Ishikawa (cell line): ENCODE measurements at regions not wholly inside any gene's neighbourhood (a gene's known extent, or its start where the extent isn't known, plus 50 kb on each side); places are given as distances from the start of the nearest gene placed in this dataset.

Experiments
- CEBPB ChIP-seq: IDR thresholded peaks from 2 replicates; pipeline ENCODE4 v1.6.1; 2012
- CREB1 ChIP-seq: IDR thresholded peaks from 2 replicates; pipeline ENCODE4 v1.6.1; 2012; ENCODE audit warnings: low read depth
- EGR1 ChIP-seq: IDR thresholded peaks from 2 replicates; pipeline ENCODE4 v1.6.1; 2012
- EP300 ChIP-seq: IDR thresholded peaks from 2 replicates; pipeline ENCODE4 v1.6.1; 2012; ENCODE audit warnings: borderline replicate concordance
- FOXM1 ChIP-seq: IDR thresholded peaks from 2 replicates; pipeline ENCODE4 v1.6.1; 2012; ENCODE audit warnings: low read depth, borderline replicate concordance
- MAX ChIP-seq: IDR thresholded peaks from 2 replicates; pipeline ENCODE4 v1.6.1; 2012
- NFIC ChIP-seq: IDR thresholded peaks from 2 replicates; pipeline ENCODE4 v1.6.1; 2012
- RAD21 ChIP-seq: IDR thresholded peaks from 2 replicates; pipeline ENCODE4 v1.6.1; 2012; ENCODE audit warnings: low read depth
- REST ChIP-seq: IDR thresholded peaks from 2 replicates; pipeline ENCODE4 v1.6.1; 2012; ENCODE audit warnings: low read depth, mild to moderate bottlenecking
- TAF1 ChIP-seq: IDR thresholded peaks from 2 replicates; pipeline ENCODE4 v1.6.1; 2012; ENCODE audit warnings: low read depth, mild to moderate bottlenecking
- TCF12 ChIP-seq: IDR thresholded peaks from 2 replicates; pipeline ENCODE4 v1.6.1; 2012; ENCODE audit warnings: low read depth
- TEAD4 ChIP-seq: IDR thresholded peaks from 2 replicates; pipeline ENCODE4 v1.6.1; 2012
- USF1 ChIP-seq: IDR thresholded peaks from 2 replicates; pipeline ENCODE4 v1.6.1; 2012
- YY1 ChIP-seq: IDR thresholded peaks from 2 replicates; pipeline ENCODE4 v1.6.1; 2012; ENCODE audit warnings: low read depth
- ZBTB7A ChIP-seq: IDR thresholded peaks from 2 replicates; pipeline ENCODE4 v1.6.1; 2012; ENCODE audit warnings: low read depth

GRCh38 chr20:61019322-61019721 is 232.7 kb upstream of the CDH4 start:
- TF ChIP-seq RAD21 = no peak
- TF ChIP-seq EGR1 = no peak
- no peak for TF ChIP-seq TAF1
- no peak for TF ChIP-seq FOXM1
- TF ChIP-seq TCF12 = no peak
- TF ChIP-seq EP300 = no peak
- no peak for TF ChIP-seq YY1
- no peak for TF ChIP-seq MAX
- TF ChIP-seq NFIC = no peak
- no peak for TF ChIP-seq CEBPB
- no peak for TF ChIP-seq TEAD4
- TF ChIP-seq USF1 = no peak
- TF ChIP-seq REST = no peak
- no peak for TF ChIP-seq ZBTB7A
- no peak for TF ChIP-seq CREB1

- TF ChIP-seq EP300 (no peak), NFIC (no peak), TEAD4 (no peak), TAF1 (no peak), USF1 (no peak), ZBTB7A (no peak), MAX (no peak), CREB1 (no peak), RAD21 (no peak), TCF12 (no peak), EGR1 (no peak)
These were observed 228.4 kb upstream of the CDH4 start for GRCh38 chr20:61023612-61024011.

- TF ChIP-seq EGR1 (no peak), RAD21 (no peak), CREB1 (no peak), TAF1 (no peak), FOXM1 (no peak), EP300 (no peak), REST (no peak), USF1 (no peak), TEAD4 (no peak)
These were observed 227.7 kb upstream of the CDH4 start for GRCh38 chr20:61024390-61024789.

- no peak for TF ChIP-seq ZBTB7A
- no peak for TF ChIP-seq EP300
- no peak for TF ChIP-seq USF1
- no peak for TF ChIP-seq REST
- TF ChIP-seq YY1 = no peak
- TF ChIP-seq CREB1 = no peak
- no peak for TF ChIP-seq NFIC
- no peak for TF ChIP-seq EGR1
- TF ChIP-seq RAD21 = no peak
- no peak for TF ChIP-seq TEAD4
- TF ChIP-seq CEBPB = no peak
- no peak for TF ChIP-seq TCF12
- TF ChIP-seq TAF1 = no peak
These were observed 226.5 kb upstream of the CDH4 start for GRCh38 chr20:61025536-61025935.
